ENCODE measurements at regions not wholly inside any gene's neighbourhood (a gene's known extent, or its start where the extent isn't known, plus 50 kb on each side); places are given as distances from the start of the nearest gene placed in this dataset.

DNA sequence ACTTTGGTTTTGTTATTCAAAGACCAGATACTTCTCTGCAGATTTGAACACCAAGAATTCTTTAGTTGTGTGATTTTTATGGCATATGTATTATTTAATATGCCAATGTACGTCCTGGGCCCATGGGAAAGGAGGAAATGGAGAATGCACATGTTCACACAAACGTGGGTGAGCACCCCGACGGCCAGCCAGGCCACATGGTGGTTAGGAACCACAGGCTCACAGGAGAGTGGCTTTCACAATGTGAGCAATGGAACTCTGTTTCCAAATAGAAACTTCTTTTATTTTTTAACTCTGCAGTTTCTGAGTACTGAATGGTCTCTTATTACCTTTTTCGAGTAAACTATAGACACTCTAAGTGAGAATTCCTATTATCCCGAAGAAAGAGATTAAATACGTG lies 58.0 kb upstream of the UNC5C start:
- Histone ChIP-seq H3K9ac (no peak overlapping the region), H3K4me2 (no peak overlapping the region), H3F3A (ENCODE audit: low read depth) (no peaks in the 10 kb centered on the region), H3K4me1 (no peaks in the 10 kb centered on the region), H3K27ac (no peak overlapping the region), H2AFZ (replicated peaks) (no peak overlapping the region), H3K36me3 (no peaks in the 10 kb centered on the region), H3K79me2 (ENCODE audit: low read depth) (no peaks in the 10 kb centered on the region), H4K20me1 (ENCODE audit: low read depth) (no peaks in the 10 kb centered on the region), H3K4me3 (no peak overlapping the region), H3K27me3 (no peaks in the 10 kb centered on the region), H3K9me3 (ENCODE audit: low read depth) (no peaks in the 10 kb centered on the region)
- H3K27ac Mint-ChIP-seq: no peak overlapping the region
- H3K27me3 Mint-ChIP-seq (ENCODE audit: insufficient read depth, low read depth): no peaks in the 10 kb centered on the region
- H3K4me1 Mint-ChIP-seq: no peaks in the 10 kb centered on the region
- TF ChIP-seq EZH2phosphoT487 (IDR thresholded peaks at IDR 0.05): no peak
- no peak for TF ChIP-seq EZH2 (IDR thresholded peaks at IDR 0.05)
- TF ChIP-seq, protein P1, sequence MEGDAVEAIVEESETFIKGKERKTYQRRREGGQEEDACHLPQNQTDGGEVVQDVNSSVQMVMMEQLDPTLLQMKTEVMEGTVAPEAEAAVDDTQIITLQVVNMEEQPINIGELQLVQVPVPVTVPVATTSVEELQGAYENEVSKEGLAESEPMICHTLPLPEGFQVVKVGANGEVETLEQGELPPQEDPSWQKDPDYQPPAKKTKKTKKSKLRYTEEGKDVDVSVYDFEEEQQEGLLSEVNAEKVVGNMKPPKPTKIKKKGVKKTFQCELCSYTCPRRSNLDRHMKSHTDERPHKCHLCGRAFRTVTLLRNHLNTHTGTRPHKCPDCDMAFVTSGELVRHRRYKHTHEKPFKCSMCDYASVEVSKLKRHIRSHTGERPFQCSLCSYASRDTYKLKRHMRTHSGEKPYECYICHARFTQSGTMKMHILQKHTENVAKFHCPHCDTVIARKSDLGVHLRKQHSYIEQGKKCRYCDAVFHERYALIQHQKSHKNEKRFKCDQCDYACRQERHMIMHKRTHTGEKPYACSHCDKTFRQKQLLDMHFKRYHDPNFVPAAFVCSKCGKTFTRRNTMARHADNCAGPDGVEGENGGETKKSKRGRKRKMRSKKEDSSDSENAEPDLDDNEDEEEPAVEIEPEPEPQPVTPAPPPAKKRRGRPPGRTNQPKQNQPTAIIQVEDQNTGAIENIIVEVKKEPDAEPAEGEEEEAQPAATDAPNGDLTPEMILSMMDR (IDR thresholded peaks at IDR 0.05): no peak
- H3K9me3 Mint-ChIP-seq: no peaks in the 10 kb centered on the region
- no peak overlapping the region for H3K4me3 Mint-ChIP-seq
- DNase-seq (ENCODE audit: low spot score): no peak
- H3K36me3 Mint-ChIP-seq: no peaks in the 10 kb centered on the region

DNA sequence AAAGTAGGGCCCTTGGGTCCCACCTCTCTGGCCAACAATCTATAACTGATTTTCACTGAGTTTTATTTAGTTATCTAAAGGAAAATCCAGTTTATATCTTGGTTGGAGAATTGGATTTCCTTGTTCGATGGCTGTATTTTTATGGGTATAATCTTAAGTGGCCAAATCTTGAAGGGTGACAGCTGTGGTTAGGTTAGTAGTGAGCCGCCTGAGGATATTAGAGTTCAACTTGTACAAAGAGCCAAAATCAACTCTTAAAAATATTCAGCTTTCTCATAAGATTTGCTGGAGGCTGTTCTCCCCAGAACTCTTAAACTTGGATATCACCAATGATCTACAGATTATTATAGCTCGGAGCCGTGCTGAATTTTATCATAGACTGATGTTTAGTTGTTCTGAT lies 54.6 kb upstream of the UNC5C start:
- H3K27me3 Mint-ChIP-seq (ENCODE audit: insufficient read depth, low read depth): no peaks in the 10 kb centered on the region
- no peaks in the 10 kb centered on the region for H3K9me3 Mint-ChIP-seq
- no peaks in the 10 kb centered on the region for H3K4me1 Mint-ChIP-seq
- no peaks in the 10 kb centered on the region for H3K9me3 ChIP-seq (ENCODE audit: low read depth)
- H3K36me3 ChIP-seq: no peaks in the 10 kb centered on the region
- no peak for DNase-seq (ENCODE audit: low spot score)
- H3K27ac Mint-ChIP-seq: no peak overlapping the region
- H3K27ac ChIP-seq: no peak overlapping the region
- H3K4me1 ChIP-seq: no peaks in the 10 kb centered on the region
- H3K4me2 ChIP-seq: no peak overlapping the region
- H3F3A ChIP-seq (ENCODE audit: low read depth): no peaks in the 10 kb centered on the region
- TF ChIP-seq EZH2 (IDR thresholded peaks at IDR 0.05): no peak
- TF ChIP-seq EZH2phosphoT487 (IDR thresholded peaks at IDR 0.05): no peak
- TF ChIP-seq, protein P1 (IDR thresholded peaks at IDR 0.05): no peak
- H3K9ac ChIP-seq: no peak overlapping the region
- no peaks in the 10 kb centered on the region for H4K20me1 ChIP-seq (ENCODE audit: low read depth)
- H3K27me3 ChIP-seq: no peaks in the 10 kb centered on the region
- no peaks in the 10 kb centered on the region for H3K36me3 Mint-ChIP-seq
- no peaks in the 10 kb centered on the region for H3K79me2 ChIP-seq (ENCODE audit: low read depth)
- H2AFZ ChIP-seq (replicated peaks): no peak overlapping the region
- no peak overlapping the region for H3K4me3 Mint-ChIP-seq
- H3K4me3 ChIP-seq: no peak overlapping the region

DNA sequence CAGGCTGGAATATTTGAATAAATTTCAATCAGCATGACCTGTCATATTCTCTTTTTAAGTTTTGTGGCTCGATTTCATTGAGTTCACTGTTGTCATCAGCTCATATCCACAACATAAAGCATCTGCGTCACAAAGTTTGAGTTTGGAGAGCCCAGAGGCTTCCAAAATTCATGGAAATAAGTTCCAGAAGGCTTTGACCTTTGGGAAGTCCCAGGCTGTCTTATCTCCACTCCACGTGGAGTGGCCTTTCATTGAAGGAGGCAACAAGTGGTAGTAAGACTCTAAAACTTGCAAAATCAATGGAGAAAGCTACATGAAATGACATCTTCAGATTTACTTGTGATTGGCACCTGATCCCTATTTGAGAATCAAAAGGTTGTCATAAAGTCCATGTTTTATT lies 54.1 kb upstream of the UNC5C start:
- no peak for DNase-seq (ENCODE audit: low spot score)
- Mint-ChIP-seq H3K4me3 (no peak overlapping the region), H3K27me3 (ENCODE audit: insufficient read depth, low read depth) (no peaks in the 10 kb centered on the region), H3K36me3 (no peaks in the 10 kb centered on the region), H3K27ac (no peak overlapping the region), H3K9me3 (no peaks in the 10 kb centered on the region), H3K4me1 (peaks cover under 1% of the 10 kb centered on the region)
- no peak overlapping the region for H2AFZ ChIP-seq (replicated peaks)
- H3K9ac ChIP-seq: no peak overlapping the region
- no peaks in the 10 kb centered on the region for H3K36me3 ChIP-seq
- no peak overlapping the region for H3K4me3 ChIP-seq
- no peaks in the 10 kb centered on the region for H3K9me3 ChIP-seq (ENCODE audit: low read depth)
- H3F3A ChIP-seq (ENCODE audit: low read depth): no peaks in the 10 kb centered on the region
- no peaks in the 10 kb centered on the region for H3K27me3 ChIP-seq
- TF ChIP-seq EZH2phosphoT487 (IDR thresholded peaks at IDR 0.05) (no peak), EZH2 (IDR thresholded peaks at IDR 0.05) (no peak)
- TF ChIP-seq, protein P1 (IDR thresholded peaks at IDR 0.05): no peak
- H4K20me1 ChIP-seq (ENCODE audit: low read depth): no peaks in the 10 kb centered on the region
- no peaks in the 10 kb centered on the region for H3K4me1 ChIP-seq
- H3K79me2 ChIP-seq (ENCODE audit: low read depth): no peaks in the 10 kb centered on the region
- H3K27ac ChIP-seq: no peak overlapping the region
- H3K4me2 ChIP-seq: no peak overlapping the region

DNA sequence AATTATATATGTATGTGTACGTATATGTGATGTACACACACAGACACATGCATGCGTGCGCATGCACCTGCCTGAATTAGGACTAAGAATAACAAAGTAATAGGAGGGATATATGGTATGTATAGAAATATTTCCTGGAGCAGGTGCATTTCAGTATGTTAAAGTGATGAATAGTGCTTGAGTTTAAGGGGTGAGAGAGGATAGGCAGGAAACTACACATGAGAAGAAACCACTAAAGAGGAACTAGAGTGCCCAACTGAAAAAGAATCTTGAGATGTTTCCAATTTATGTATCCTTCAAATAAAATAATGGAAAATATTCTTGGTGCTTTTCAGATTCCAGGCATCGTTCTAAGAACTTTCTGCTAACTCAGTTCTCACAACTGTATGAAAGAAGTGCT lies 52.6 kb upstream of the UNC5C start:
- TF ChIP-seq EZH2phosphoT487 (IDR thresholded peaks at IDR 0.05) (no peak), EZH2 (IDR thresholded peaks at IDR 0.05) (no peak)
- TF ChIP-seq, protein P1 (IDR thresholded peaks at IDR 0.05): no peak
- H3K9ac ChIP-seq: no peak overlapping the region
- H3K4me3 ChIP-seq: no peak overlapping the region
- Mint-ChIP-seq H3K4me1 (peaks cover 4% of the 10 kb centered on the region), H3K9me3 (no peaks in the 10 kb centered on the region), H3K27ac (no peak overlapping the region), H3K27me3 (ENCODE audit: insufficient read depth, low read depth) (no peaks in the 10 kb centered on the region), H3K36me3 (no peaks in the 10 kb centered on the region), H3K4me3 (no peak overlapping the region)
- H3K36me3 ChIP-seq: no peaks in the 10 kb centered on the region
- H2AFZ ChIP-seq (replicated peaks): no peak overlapping the region
- H3K27me3 ChIP-seq: no peaks in the 10 kb centered on the region
- no peak overlapping the region for H3K4me2 ChIP-seq
- no peaks in the 10 kb centered on the region for H3K4me1 ChIP-seq
- no peaks in the 10 kb centered on the region for H3K9me3 ChIP-seq (ENCODE audit: low read depth)
- no peaks in the 10 kb centered on the region for H3F3A ChIP-seq (ENCODE audit: low read depth)
- DNase-seq (ENCODE audit: low spot score): no peak
- no peaks in the 10 kb centered on the region for H4K20me1 ChIP-seq (ENCODE audit: low read depth)
- H3K27ac ChIP-seq: no peak overlapping the region
- no peaks in the 10 kb centered on the region for H3K79me2 ChIP-seq (ENCODE audit: low read depth)
